Activated CD4-positive, alpha-beta T cell treated with anti-CD3 and anti-CD28 coated beads for 48 hours (primary cell): ENCODE measurements at regions not wholly inside any gene's neighbourhood (a gene's known extent, or its start where the extent isn't known, plus 50 kb on each side); places are given as distances from the start of the nearest gene placed in this dataset.

Experiments
- DNase-seq: peaks from one replicate; pipeline ENCODE4 v3.0.0-alpha.2; 2020

DNA sequence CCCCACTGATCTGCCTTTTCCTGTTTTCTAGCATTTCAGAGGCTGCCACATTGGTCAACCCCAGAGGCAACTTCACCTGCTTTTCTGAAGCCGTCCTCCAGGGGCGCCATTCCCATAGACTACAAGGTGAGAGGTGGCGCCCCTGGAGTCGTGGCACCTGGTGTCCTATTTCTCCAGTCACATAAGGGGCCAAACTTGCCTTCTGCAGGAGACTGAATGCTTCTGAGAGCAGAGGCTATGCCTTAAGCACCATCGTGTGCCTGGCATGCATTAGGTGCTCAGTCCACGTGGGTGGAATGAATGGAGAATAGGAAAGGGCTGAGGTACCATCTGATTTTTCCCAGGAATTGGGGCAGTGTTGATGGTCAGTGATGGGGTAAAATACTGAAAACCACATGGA, 164.8 kb downstream of the HAPSTR1 start:
- DNase-seq: peak; percentile 69

DNA sequence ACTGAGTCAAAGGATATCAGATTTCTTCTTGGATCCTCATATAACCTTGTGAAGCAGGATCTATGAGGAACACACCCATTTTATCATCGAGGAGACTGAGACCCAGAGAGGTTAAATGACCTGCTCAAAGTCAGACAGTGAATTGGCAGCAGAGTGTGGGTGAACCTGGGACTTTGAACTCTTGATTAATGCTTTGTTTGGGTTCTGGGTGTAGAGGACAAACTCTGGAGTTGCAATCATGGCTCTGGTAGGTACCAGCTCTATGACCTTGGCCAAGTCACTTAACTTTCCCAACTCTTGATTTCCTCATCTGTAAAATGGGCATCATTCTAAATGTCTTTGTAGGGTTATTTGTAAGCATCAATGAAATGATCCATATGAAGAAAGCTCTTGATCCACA, 166.4 kb downstream of the HAPSTR1 start:
- no peak for DNase-seq

DNA sequence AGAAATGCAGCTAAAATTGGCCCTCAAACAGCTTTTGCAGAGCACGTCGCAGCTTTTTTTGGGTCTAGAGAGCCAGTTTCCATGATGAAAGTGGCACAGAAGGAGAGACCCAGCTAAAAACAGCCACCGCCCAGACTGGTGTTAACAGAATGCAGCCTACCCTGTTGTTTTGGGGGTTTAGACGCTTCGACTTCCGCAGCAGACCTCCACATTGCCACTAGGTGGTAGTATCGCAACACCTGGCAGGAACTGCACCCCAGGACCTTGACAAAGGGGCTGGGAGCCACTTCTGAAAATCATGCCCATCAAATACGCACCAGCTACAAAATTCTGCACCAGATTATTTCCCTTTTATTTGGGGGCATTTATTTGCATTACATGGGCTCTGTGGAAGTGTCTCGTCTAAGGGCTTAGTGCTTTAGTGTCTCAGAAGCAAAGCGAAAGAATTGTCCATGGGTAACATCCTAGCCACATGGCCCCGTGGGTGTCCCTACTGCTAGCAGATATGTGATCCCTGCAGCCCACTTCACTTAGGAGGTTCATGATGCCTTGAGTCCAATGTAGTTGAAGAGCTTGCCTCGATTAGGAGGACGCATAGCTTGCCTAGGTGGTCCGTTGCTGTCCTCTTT, 167.1 kb downstream of the HAPSTR1 start:
- peak; percentile 46 for DNase-seq

DNA sequence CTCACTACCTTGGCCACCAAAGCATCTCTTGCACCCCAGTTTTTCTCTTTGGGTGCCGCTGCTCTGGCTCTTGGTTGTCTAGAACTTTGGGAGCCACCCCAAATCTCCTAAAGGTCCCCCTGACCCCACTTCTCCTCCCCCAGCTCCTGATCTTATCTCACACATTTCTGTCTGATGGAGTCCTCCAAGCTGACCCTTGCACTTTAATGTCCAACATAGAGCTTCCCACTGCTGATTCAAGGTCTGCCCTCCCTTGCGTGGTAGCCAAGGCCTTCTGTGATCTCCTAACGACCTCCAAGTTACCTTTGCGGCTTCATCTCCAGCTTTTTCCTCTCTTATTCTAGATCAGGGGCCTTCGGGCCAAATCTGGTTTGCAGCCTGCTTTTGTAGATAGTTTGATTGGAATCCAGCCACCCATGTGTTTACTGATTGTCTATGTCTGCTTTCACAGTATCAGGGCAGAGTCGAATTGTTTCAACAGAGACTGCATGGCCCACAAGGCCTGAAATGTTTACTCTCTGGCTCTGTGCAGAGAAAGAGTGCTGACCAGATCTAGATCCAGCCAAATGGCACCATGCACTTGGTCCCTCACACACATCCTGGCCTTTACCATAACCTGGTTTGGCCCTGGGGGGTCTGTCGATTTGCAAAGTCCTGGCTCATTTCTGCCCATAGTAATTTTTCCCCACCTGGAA, 168.6 kb downstream of the HAPSTR1 start:
- no peak for DNase-seq

DNA sequence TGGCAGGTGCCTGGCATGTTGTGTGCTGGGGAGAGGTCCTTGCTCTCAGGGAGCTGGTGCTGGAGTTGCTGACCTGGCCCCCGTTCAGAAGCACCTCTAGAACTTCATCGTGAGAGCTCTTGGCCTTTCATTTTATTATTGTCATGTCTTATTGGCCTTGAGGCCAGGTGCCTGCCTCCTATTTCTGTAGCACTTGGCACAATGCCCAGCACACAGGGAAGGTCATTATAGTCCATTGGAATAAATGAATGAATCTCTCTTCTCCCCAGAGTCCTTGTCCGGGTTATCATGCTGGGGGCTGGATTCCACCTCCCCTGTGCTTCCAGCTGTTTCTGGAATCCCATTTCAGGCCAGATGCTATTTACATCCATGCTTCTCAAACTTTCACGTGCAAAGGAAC, 169.2 kb downstream of the HAPSTR1 start:
- no peak for DNase-seq

DNA sequence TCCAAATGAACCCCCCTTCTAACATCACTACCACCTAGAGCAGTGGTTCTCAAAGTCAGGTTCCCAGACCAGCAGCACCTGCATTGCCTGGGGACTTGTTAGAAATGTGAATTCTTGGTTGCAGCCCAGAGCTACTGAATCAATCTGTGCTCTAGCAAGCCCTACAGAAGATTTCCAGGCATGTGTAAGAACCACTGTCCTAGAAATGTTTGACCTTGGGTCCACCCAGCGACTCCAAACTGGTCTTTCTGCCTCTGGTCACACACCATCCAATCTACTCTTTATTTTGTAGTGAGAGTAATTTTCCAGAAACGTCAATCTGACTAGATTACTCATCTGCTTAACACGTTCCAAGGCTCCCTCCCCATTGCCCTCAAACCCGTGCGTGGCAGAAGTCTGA, 169.9 kb downstream of the HAPSTR1 start:
- DNase-seq: no peak

DNA sequence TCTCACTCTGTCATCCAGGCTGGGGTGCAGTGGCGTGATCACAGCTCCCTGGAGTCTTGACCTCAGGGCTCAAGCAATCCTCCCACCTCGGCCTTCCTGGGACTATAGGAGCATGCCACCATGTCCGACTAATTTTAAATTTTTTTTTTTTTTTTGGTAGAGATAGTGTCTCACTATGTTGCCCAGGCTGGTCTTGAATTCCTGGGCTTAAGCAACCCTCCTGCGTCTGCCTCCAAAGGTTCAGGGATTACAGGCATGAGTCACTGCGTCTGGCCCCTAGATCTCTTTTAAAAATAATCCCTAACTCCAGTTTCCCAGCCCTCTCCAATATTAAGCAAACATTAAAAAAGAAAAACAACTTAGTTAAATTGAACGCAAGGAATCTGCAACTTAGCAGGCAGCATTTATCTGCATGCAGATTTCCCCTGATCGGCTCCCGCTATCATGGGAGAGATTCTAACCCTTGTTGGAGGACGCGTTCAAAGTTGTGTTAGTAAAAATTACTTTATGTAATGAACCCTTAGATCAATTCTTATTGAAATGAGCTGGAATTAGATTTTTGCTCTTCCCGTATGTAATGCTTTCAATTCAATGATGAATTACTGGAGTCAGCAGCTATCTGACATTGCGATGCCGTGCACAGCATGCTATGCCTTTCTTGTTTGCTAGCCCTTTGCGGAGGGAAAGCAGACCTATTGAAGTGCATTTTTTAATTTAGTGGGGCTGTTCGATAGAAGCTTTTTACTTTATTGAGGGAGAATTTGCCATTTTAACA, 171.7 kb downstream of the HAPSTR1 start:
- DNase-seq: no peak

DNA sequence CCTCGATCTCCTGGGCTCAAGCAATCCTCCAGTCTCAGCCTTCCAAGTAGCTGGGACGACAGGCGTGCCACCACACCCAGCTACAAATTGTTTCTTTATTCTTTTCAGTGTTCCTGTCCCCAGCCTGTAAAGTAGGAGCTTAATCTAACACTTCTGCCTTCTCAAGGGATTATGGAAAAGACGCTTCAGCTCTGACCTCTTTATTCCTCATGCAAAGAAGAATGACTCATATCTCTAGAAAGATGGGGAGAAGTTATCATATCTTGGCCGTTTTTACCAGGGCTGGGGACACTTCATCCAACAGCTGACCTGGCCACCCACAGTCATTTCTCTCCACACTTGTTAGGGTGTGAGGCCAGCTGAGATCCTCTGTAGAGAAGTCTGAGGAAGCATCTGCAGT, 172.6 kb downstream of the HAPSTR1 start:
- DNase-seq: no peak

DNA sequence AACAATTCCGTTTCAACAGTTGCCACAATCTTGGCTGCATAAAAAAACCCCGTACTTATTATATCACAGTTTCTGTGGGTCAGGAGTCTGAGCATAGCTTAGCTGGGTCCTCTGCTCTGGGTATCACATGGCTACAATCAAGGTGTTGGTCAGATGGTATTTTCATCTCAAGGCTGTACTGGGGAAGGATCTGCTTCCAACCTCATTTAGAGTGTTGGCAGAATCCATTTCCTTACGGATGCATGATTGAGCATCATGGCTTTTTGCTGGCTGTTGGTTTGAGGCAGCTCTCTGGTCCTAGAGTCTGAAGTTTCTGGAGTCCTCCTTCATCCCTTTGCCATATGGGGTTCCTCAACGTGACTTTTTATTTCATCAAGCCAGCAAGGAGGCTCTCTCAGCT, 177.0 kb downstream of the HAPSTR1 start:
- DNase-seq: no peak

DNA sequence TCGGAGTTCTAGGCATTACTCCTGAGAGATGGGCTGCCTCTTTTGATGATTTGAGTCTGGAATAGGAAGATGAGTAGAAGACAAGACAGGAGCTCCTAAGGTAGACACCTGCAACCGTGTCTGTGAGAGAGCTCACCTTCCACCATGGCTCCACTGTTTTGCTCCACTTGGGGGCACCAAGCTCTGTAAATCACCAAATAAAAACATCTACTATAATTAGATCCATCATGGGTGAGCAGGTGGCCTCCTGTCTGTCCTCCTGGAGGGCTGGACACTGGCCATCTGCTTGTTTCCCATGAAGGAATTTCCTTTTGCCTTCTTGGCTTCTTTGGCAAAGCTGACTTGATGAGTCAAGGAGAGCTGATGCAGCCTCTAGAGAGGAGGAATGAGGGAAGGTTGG, 179.0 kb downstream of the HAPSTR1 start:
- DNase-seq: no peak

DNA sequence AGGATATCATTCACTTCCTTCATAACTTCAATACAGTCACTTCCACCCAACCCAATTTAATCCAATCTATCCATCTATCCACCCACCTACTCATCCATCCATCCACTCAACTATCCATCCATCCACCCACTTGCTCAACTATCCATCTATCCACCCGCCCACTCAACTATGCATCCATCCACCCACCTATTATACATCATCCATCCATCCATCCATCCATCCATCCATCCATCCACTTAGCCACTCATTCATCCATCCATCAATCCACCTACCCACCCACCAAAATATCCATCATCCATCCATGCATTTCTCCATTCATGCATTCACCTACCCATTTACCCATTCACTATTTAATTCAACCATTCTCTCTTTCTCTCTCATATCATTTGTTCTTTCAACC, 179.5 kb downstream of the HAPSTR1 start:
- no peak for DNase-seq

DNA sequence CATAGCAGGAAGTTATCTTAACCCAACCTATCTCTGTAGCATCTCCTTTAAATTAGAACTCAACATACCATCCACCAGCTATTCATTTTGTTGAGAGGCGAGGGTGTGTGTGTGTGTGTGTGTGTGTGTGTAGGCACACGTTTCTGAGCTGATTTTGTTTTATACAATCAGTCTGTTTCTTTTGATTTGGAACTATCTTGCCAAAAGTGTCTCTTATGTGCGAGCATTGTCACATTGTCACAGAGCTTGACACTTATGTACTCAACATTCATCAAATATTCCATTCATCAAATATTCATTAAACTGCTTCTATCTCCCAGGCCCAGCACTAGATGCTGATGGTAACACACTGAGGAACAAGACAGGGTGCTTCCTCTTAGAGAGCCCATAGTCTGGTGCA, 180.4 kb downstream of the HAPSTR1 start:
- DNase-seq: no peak

DNA sequence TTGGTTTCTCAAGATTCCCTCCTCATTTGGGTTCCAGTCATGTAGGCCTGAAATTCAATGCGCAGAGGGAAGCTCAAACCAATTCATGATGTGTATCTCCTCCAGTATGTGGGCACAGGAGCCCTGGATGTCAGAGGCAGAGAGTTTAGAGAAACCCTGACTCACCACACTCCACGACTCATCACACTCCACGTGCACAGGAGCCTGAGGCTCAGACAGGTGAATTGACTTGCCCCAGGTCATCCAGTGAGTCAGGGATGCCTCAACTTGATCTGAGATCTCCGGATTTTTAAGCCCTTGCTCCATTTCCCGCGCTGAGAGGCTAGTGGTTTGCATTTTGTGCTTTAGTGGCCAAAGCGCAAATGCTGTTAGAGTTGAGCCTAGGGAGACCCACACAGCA, 183.9 kb downstream of the HAPSTR1 start:
- DNase-seq: peak; percentile 5

DNA sequence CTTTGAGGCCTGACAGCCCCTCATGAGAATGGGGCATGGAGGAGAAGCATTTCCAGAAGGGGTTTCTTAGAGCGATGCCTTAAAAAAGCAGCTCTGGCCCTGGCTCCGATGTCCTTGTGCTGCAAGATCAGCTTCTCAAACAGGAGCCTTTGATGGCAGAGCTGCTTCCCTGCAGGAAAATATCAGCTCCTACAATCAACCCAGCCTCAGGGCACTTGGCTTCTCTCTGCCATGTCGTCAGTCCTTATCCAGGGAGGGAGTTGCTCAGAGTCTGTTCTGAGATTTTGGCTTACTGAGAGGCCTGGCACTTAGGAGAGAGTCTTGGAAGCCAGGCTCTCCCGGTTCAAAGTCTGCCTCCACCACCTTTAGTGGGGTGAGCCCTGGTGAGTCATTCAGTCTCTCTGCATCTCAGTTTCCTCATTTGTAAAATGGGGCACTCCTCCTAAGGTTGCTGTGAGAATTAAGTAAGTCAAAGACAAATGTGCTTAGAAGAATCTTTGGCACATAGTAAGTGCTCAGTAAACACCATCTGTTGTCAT, 184.4 kb downstream of the HAPSTR1 start:
- no peak for DNase-seq

DNA sequence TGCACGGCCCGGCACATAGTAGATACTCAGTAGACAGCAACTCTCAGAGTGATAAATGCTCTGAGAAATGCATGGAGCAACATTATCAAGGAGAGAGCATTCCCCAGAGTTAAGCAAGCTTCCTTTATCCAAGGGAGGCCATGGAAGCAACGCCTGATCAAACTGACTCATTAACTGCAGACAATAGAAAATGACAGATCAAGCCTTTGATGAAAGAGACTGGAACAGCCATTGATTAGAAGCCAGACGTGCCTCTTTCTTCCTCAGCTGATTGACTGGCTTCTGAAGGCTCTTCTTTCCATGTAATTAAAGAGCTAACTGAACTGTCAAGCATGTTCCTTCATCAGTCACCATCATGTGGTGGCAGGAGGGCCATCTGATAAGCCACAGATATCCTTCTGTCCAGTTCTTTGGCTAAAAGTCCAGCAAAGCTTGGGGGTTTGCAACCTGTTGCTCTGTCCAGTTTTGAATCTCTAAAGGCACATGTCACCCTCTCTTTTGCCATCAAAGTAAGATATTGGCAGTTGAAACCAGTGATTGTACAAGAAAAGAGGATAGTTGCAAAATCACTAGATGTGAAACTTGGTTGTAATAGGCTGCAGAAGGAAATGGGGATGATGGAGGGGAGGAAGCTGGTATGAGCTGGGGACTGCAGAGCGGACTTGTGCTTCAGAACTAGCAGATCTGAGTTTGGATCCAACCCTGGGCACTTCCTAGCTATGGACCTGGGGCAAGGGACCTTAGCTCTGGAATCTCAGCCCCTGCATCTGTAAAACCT, 188.0 kb downstream of the HAPSTR1 start:
- no peak for DNase-seq

DNA sequence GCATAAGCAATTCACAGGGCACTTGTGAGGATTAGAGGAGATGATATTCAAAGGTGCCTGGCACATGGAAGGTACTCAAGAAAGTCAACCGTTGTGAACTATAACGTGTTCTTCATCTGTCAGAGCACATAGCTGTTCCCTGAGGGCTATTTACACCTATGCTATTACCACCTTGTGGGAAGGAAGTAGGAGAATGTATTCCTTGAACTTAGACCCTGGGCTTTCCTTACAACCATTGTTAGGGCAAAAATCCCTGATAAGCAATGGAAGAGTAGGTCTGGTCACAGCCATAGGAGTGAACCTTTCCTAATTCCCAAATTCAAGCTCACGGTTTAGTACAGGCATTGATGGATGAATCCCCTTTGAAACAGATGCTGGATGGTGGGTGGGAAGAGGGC, 188.6 kb downstream of the HAPSTR1 start:
- no peak for DNase-seq

DNA sequence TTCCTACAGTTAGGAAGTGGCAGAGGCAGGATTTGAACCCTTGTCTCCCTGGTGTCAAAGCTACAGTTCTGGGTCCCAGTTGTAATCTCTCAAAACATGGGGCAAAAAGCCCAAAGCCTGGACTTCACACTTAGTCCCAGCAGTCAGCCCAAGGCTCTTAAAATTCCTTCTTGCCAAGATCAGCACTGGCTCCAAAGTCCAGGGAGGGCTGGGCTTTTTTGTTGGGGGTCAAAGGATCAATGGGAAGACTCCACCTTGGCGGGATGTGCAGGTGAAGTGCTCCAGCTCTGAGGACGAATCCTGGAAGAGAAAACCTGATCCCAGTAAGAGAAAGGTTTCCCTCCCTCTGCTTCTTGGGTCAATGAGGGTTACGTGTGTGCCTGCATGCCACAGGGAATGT, 195.5 kb downstream of the HAPSTR1 start:
- DNase-seq: no peak

DNA sequence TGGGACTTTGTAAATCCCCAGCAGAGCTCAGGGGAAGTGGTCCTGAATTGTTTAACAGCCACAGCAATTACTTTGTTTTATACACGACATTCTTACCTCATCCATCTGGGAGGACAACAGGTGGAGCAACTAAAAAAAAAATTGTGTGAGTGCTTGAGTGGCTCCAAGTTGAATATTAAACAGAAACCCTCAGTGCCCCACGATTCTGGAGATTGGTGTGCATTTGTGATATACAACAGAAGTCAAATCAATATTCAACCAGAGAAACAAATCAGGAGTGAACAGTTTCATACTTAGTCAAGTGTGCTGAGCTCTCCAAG, 204.8 kb downstream of the HAPSTR1 start:
- no peak for DNase-seq

DNA sequence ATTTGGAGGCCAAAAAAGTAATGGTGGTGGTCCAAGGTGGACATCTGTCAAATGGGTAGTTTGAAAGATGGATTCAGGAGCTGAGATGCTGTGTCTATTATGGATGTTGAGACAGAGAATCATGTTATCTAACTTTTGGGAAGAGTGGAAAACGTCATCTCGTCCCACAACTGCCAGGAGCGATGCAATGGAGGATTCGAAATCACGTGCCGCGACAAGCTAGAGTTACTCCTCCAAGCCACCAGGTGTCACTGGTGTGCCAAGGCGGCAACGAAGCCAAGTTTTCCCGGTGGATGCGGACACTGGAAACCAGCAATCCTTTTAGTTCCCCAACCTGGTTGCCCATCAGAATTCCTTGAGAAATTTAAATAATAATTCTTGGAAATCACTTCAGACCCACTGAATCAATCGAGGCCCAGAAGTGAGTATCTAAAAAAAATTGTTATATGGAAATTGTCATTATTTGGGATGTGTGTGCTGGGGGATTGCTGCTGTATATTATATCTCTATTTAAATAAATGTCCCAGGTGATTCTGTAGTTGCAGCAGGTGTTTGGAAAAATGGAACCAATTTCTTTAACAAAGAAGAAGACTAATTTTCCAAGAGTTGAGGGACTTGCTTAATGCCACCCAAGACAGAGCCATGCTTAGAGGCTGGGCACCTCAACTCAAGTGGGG, 206.1 kb downstream of the HAPSTR1 start:
- peak; percentile 23 for DNase-seq

DNA sequence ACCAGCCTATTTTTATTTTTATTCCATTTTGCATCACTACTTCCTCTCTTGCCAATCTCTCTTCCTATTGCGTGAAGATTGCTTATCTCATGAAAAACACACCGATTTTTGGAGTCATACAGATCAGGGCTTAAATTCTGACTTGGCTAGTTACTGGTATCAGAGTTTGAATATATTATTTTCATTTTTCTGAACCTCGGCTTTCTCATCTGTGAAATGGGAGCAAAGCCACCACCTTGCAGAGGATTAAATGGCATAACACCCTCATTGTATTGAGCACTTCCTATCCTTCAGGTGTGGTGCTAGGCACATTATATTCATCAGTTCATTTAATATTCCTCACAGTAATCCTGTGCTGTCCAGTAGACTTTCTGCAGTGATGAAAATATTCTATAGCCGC, 208.8 kb downstream of the HAPSTR1 start:
- no peak for DNase-seq

DNA sequence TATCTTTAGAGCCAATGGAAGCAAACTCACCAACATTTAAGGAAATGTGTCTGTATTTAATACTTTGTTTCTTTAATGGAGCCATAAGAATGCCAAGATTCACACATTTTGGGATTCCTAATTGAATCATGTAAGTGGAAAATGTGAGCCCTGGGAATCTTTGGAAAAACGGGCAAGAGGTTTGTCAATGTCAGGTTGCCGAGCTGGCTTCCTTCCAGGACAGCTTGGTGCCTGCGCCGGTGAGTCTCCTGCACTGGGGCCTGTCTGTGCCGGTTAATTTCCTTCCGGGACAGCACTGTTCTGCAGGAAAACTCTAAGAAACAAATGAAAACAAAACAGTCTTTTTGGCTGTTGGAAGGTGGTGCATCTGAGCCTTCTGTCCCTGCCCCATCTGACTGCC, 210.6 kb downstream of the HAPSTR1 start:
- no peak for DNase-seq

DNA sequence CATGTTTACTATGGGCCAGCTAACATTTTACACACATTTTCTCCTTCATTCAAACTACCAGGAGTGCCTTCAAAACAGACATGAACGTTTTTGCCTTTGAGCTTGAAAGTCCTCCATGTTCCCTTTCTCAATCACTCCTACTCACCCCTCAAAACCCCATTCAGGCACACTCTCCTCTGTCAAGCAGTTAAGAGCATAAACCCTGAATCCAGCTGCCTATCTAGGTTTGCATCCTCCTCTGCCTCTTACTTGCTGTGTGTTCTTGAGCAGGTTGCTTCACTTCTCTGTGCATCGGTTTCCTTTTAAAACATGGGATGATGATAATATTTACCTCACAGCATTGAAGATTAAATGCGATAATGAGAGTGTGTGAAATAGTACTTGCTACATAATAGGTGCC, 215.3 kb downstream of the HAPSTR1 start:
- DNase-seq: no peak

DNA sequence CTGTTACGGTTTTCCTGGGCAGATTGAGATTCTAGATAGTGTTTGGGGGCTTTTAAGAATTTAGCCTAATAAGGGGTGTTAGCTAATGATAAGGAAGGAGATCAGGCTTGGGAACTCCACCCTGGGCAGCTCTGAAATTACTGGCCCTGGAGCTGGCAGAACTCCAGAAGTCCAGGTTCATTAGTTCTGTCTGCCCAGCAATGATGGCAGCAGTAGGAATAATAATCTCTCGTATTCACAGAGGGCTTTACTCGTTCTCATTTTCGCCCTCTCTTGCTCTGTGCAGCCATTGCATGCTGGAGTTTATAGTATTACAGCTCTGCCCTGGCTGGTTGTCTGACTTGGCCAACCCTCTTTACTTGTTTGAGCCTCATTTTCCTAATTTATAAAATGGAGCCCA, 216.0 kb downstream of the HAPSTR1 start:
- DNase-seq: no peak
